SK-N-SH treated with all-trans-retinoic acid at 6 μM for 48 hours (cell line): ENCODE measurements at regions not wholly inside any gene's neighbourhood (a gene's known extent, or its start where the extent isn't known, plus 50 kb on each side); places are given as distances from the start of the nearest gene placed in this dataset.

Experiments used
- ATAC-seq: fragments of 200-7000 bp; cut with Tn5 transposase; 3 replicates; pipeline ENCODE4 v1.9.1; 2020; ENCODE audit warnings: mild to moderate bottlenecking, moderate library complexity
- ARNTL ChIP-seq: fragments of 450-650 bp; formaldehyde crosslinking; IDR thresholded peaks from 2 replicates; pipeline ENCODE4 v1.5.0; 2020; ENCODE audit warnings: low read depth, mild to moderate bottlenecking, moderate library complexity, borderline replicate concordance
- BACH2 ChIP-seq: fragments of 250-450 bp; sonication (Bioruptor Pico); IDR thresholded peaks from 2 replicates; pipeline ENCODE4 v1.9.0; 2021; ENCODE audit warnings: mild to moderate bottlenecking, borderline replicate concordance
- CSDC2 ChIP-seq: fragments of 250-450 bp; sonication (Bioruptor Pico); IDR thresholded peaks from 2 replicates; pipeline ENCODE4 v1.5.0; 2020; ENCODE audit warnings: mild to moderate bottlenecking, moderate library complexity
- CSRNP3 ChIP-seq: fragments of 250-450 bp; sonication (Bioruptor Pico); IDR thresholded peaks from 2 replicates; pipeline ENCODE4 v1.5.1; 2021; ENCODE audit warnings: mild to moderate bottlenecking, moderate library complexity
- ESRRG ChIP-seq: fragments of 250-450 bp; sonication (Bioruptor Pico); IDR thresholded peaks from 2 replicates; pipeline ENCODE4 v1.6.1; 2021; ENCODE audit warnings: mild to moderate bottlenecking
- GLIS3 ChIP-seq: fragments of 250-450 bp; sonication (Bioruptor Pico); IDR thresholded peaks from 2 replicates; pipeline ENCODE4 v1.5.0; 2020; ENCODE audit warnings: mild to moderate bottlenecking, moderate library complexity
- ISL1 ChIP-seq: fragments of 250-450 bp; sonication (Bioruptor Pico); IDR thresholded peaks from 2 replicates; pipeline ENCODE4 v2.1.2; 2022; ENCODE audit warnings: mild to moderate bottlenecking, moderate library complexity
- OSR1 ChIP-seq: fragments of 250-450 bp; sonication (Bioruptor Pico); IDR thresholded peaks from 2 replicates; pipeline ENCODE4 v1.8.0; 2022; ENCODE audit warnings: moderate library complexity, mild to moderate bottlenecking, inconsistent platforms
- POU6F1 ChIP-seq: fragments of 250-450 bp; sonication (Bioruptor Pico); IDR thresholded peaks from 2 replicates; pipeline ENCODE4 v1.8.0; 2021; ENCODE audit warnings: low read depth, mild to moderate bottlenecking, moderate library complexity, borderline replicate concordance
- TSHZ2 ChIP-seq: fragments of 250-450 bp; sonication (Bioruptor Pico); IDR thresholded peaks from 2 replicates; pipeline ENCODE4 v1.5.0; 2020; ENCODE audit warnings: mild to moderate bottlenecking, moderate library complexity
- ZC3H10 ChIP-seq: fragments of 250-450 bp; sonication (Bioruptor Pico); IDR thresholded peaks from 2 replicates; pipeline ENCODE4 v1.5.1; 2021; ENCODE audit warnings: mild to moderate bottlenecking, moderate library complexity
- ZNF565 ChIP-seq: fragments of 450-650 bp; formaldehyde crosslinking; conservative IDR thresholded peaks from 2 replicates; pipeline ENCODE4 v1.5.0; 2020; ENCODE audit warnings: low read depth, mild to moderate bottlenecking, moderate library complexity
- ZNF70 ChIP-seq: fragments of 450-650 bp; formaldehyde crosslinking; IDR thresholded peaks from 2 replicates; pipeline ENCODE4 v1.5.0; 2020; ENCODE audit warnings: mild to moderate bottlenecking, moderate library complexity
- ZNF8 ChIP-seq: fragments of 450-650 bp; formaldehyde crosslinking; IDR thresholded peaks from 2 replicates; pipeline ENCODE4 v1.5.0; 2020; ENCODE audit warnings: mild to moderate bottlenecking, moderate library complexity

GRCh38 chr5:72562717-72563116 lies 55.5 kb upstream of the ZNF366 start:
- TF ChIP-seq ZNF70 (CRISPR knock-in tag), result no peak
- TF ChIP-seq ISL1 (CRISPR knock-in tag), result no peak
- no peak for TF ChIP-seq ZNF565 (CRISPR knock-in tag)
- no peak for TF ChIP-seq CSRNP3 (CRISPR knock-in tag)
- no peak for TF ChIP-seq TSHZ2 (CRISPR knock-in tag)
- no peak for TF ChIP-seq OSR1 (CRISPR knock-in tag)
- no peak for TF ChIP-seq POU6F1 (CRISPR knock-in tag)
- TF ChIP-seq ARNTL (CRISPR knock-in tag), result no peak
- TF ChIP-seq, all 23 proteins: peak for 0
- no peak for ATAC-seq

GRCh38 chr5:72561148-72561972 lies 54.1 kb upstream of the ZNF366 start:
- TF ChIP-seq OSR1 (CRISPR knock-in tag) (no peak), ESRRG (no peak), ISL1 (CRISPR knock-in tag) (no peak), CSDC2 (CRISPR knock-in tag) (no peak), ZC3H10 (CRISPR knock-in tag) (no peak), GLIS3 (CRISPR knock-in tag) (no peak), ZNF8 (CRISPR knock-in tag) (no peak), POU6F1 (CRISPR knock-in tag) (no peak), ARNTL (CRISPR knock-in tag) (no peak), CSRNP3 (CRISPR knock-in tag) (no peak), BACH2 (CRISPR knock-in tag) (no peak)
- ATAC-seq, result no peak

- ATAC-seq, result no peak
These were observed 52.9 kb upstream of the ZNF366 start for GRCh38 chr5:72559866-72560766.

More at GRCh38 chr5:72559866-72560766, 52.9 kb upstream of the ZNF366 start:
- TF ChIP-seq CSRNP3 (CRISPR knock-in tag) (no peak), ZNF8 (CRISPR knock-in tag) (no peak)
